DND-41 (cell line): ENCODE measurements at regions not wholly inside any gene's neighbourhood (a gene's known extent, or its start where the extent isn't known, plus 50 kb on each side); places are given as distances from the start of the nearest gene placed in this dataset.

Experiments
- ATAC-seq: fragments of 200-7000 bp; cut with Tn5 transposase; 3 replicates; pipeline ENCODE4 v1.9.1; 2021; ENCODE audit warnings: low read depth; ENCODE audit not compliant: insufficient read depth
- DNase-seq: peaks from one replicate; pipeline ENCODE4 v3.0.0-alpha.2; 2020
- H2AFZ ChIP-seq: 2 replicates; pipeline ENCODE4 v1.6.0; 2012; ENCODE audit warnings: low read depth, low read length
- H3K27ac ChIP-seq: 2 replicates; pipeline ENCODE4 v1.5.1; 2012; ENCODE audit warnings: low read length, inconsistent platforms
- H3K27me3 ChIP-seq: fragments of 200-600 bp; sonication (generic); 2 replicates; pipeline ENCODE4 v1.6.0; 2012; ENCODE audit warnings: low read length, mild to moderate bottlenecking, inconsistent platforms; ENCODE audit not compliant: insufficient read depth, poor library complexity
- H3K36me3 ChIP-seq: 2 replicates; pipeline ENCODE4 v1.5.1; 2012; ENCODE audit warnings: low read length, inconsistent platforms; ENCODE audit not compliant: insufficient read depth
- H3K4me1 ChIP-seq: 2 replicates; pipeline ENCODE4 v1.5.1; 2012; ENCODE audit warnings: mild to moderate bottlenecking, low read length; ENCODE audit not compliant: insufficient read depth
- H3K4me2 ChIP-seq: 2 replicates; pipeline ENCODE4 v1.6.0; 2012; ENCODE audit warnings: mild to moderate bottlenecking, moderate library complexity, low read length, inconsistent platforms; ENCODE audit not compliant: insufficient read depth
- H3K4me3 ChIP-seq, 2 experiments: fragments of 200-600 bp in 1 of 2; shearing (Covaris generic) in 1 of 2; 2 replicates each; pipeline ENCODE4 v1.5.1; 2012 to 2016; ENCODE audit warnings: inconsistent platforms in 2 of 2, low read length in 2 of 2, mild to moderate bottlenecking in 2 of 2, low read depth in 1 of 2, moderate library complexity in 1 of 2
- H3K79me2 ChIP-seq: 2 replicates; pipeline ENCODE4 v1.6.0; 2012; ENCODE audit warnings: low read length, inconsistent platforms; ENCODE audit not compliant: insufficient read depth
- H3K9ac ChIP-seq: 2 replicates; pipeline ENCODE4 v1.6.0; 2012; ENCODE audit warnings: low read depth, mild to moderate bottlenecking, inconsistent platforms, low read length, moderate library complexity
- H3K9me3 ChIP-seq: 2 replicates; pipeline ENCODE4 v1.5.1; 2012; ENCODE audit warnings: low read length, moderate library complexity, mild to moderate bottlenecking, inconsistent platforms; ENCODE audit not compliant: insufficient read depth, severe bottlenecking
- H4K20me1 ChIP-seq: 2 replicates; pipeline ENCODE4 v1.6.0; 2012; ENCODE audit warnings: low read length; ENCODE audit not compliant: insufficient read depth
- CTCF ChIP-seq: IDR thresholded peaks from 2 replicates; pipeline ENCODE4 v1.5.1; 2012; ENCODE audit warnings: borderline replicate concordance, low read length, moderate library complexity, mild to moderate bottlenecking; ENCODE audit not compliant: poor library complexity, severe bottlenecking; ENCODE audit errors: extremely low read depth
- EZH2 ChIP-seq: IDR thresholded peaks from 3 replicates; pipeline ENCODE4 v1.6.1; 2012; ENCODE audit warnings: borderline replicate concordance, low read depth, mild to moderate bottlenecking, moderate library complexity, low read length, inconsistent platforms; ENCODE audit not compliant: severe bottlenecking

GRCh38 chr10:78597796-78598555, 470.8 kb upstream of the ZMIZ1 start:
- Histone ChIP-seq H2AFZ (no peak overlapping the region), H4K20me1 (no peaks in the 10 kb centered on the region)
- TF ChIP-seq EZH2 = no peak
- no peak for TF ChIP-seq CTCF

GRCh38 chr10:78599122-78599853, 469.5 kb upstream of the ZMIZ1 start:
- Histone ChIP-seq H3K4me2 (no peak overlapping the region), H3K36me3 (no peaks in the 10 kb centered on the region), H3K4me1 (no peaks in the 10 kb centered on the region), H3K4me3 (no peak overlapping the region), H3K27ac (no peak overlapping the region), H3K9me3 (no peaks in the 10 kb centered on the region), H3K27me3 (peaks cover 4% of the 10 kb centered on the region), H2AFZ (no peak overlapping the region), H3K9ac (no peak overlapping the region), H4K20me1 (no peaks in the 10 kb centered on the region), H3K79me2 (no peaks in the 10 kb centered on the region)
- DNase-seq (no peak), ATAC-seq (no peak)
- TF ChIP-seq EZH2 (no peak), CTCF (no peak)

More at GRCh38 chr10:78597796-78598555, 470.8 kb upstream of the ZMIZ1 start:
- no peak overlapping the region for H3K4me3 ChIP-seq
- H3K36me3 ChIP-seq = no peaks in the 10 kb centered on the region
- H3K9ac ChIP-seq = no peak overlapping the region
- H3K79me2 ChIP-seq = no peaks in the 10 kb centered on the region
- no peaks in the 10 kb centered on the region for H3K9me3 ChIP-seq
- no peak overlapping the region for H3K27ac ChIP-seq
- no peak overlapping the region for H3K4me2 ChIP-seq
- H3K4me1 ChIP-seq = no peaks in the 10 kb centered on the region
- peaks cover 4% of the 10 kb centered on the region for H3K27me3 ChIP-seq
- no peak for ATAC-seq
- no peak for DNase-seq

GRCh38 chr10:78600121-78600665, 468.6 kb upstream of the ZMIZ1 start:
- H3K79me2 ChIP-seq = no peaks in the 10 kb centered on the region
- no peak overlapping the region for H3K27ac ChIP-seq
- H3K4me1 ChIP-seq = no peaks in the 10 kb centered on the region
- H3K9ac ChIP-seq = no peak overlapping the region
- H2AFZ ChIP-seq = no peak overlapping the region
- H3K36me3 ChIP-seq = no peaks in the 10 kb centered on the region
- TF ChIP-seq EZH2 (no peak), CTCF (no peak)
- no peak for DNase-seq
- H3K4me3 ChIP-seq = no peak overlapping the region
- peaks cover 4% of the 10 kb centered on the region for H3K27me3 ChIP-seq
- no peak for ATAC-seq
- no peak overlapping the region for H3K4me2 ChIP-seq
- H3K9me3 ChIP-seq = no peaks in the 10 kb centered on the region
- H4K20me1 ChIP-seq = no peaks in the 10 kb centered on the region
